ENCODE measurements at regions not wholly inside any gene's neighbourhood (a gene's known extent, or its start where the extent isn't known, plus 50 kb on each side); places are given as distances from the start of the nearest gene placed in this dataset.

- Histone ChIP-seq H4K20me1 (ENCODE audit: low read depth, low read length) (no peaks in the 10 kb centered on the region), H2AFZ (ENCODE audit: low read depth, low read length, severe bottlenecking) (no peak overlapping the region), H3K4me3 (ENCODE audit: insufficient read depth, low read length, poor library complexity, severe bottlenecking) (no peak overlapping the region), H3K27ac (ENCODE audit: low read depth, low read length) (no peak overlapping the region), H3K79me2 (ENCODE audit: insufficient read depth, low read length) (no peaks in the 10 kb centered on the region), H3K9me2 (replicated peaks; ENCODE audit: insufficient read depth, low read length) (0 out of 2 replicates have a peak, but pooled peaks cover 3% of the 10 kb centered on the region), H3K27me3 (ENCODE audit: low read length) (no peaks in the 10 kb centered on the region), H3K4me2 (ENCODE audit: low read depth, low read length, poor library complexity, severe bottlenecking) (no peak overlapping the region), H3F3A (ENCODE audit: insufficient read depth) (no peaks in the 10 kb centered on the region), H3K9me3 (ENCODE audit: insufficient read depth, low read length) (peaks cover 9% of the 10 kb centered on the region; the same call in 1 of the 2 replicates), H3K9ac (ENCODE audit: low read length) (no peak overlapping the region), H3K36me3 (ENCODE audit: low read length) (peaks cover 4% of the 10 kb centered on the region; the same call in 1 of the 2 replicates)
- TF ChIP-seq CTCF (IDR thresholded peaks at IDR 0.05; ENCODE audit: insufficient read depth, low read length, poor library complexity, severe bottlenecking): no peak
- no peak for TF ChIP-seq EZH2phosphoT487 (conservative IDR thresholded peaks at IDR 0.05; ENCODE audit: low read length)
These were observed 379.3 kb upstream of the POM121L12 start for GRCh38 chr7:52656098-52656497.

GRCh38 chr7:52652621-52653020, 382.8 kb upstream of the POM121L12 start:
- H3K4me3 ChIP-seq (ENCODE audit: insufficient read depth, low read length, poor library complexity, severe bottlenecking): no peak overlapping the region
- H2AFZ ChIP-seq (ENCODE audit: low read depth, low read length, severe bottlenecking): no peak overlapping the region
- no peaks in the 10 kb centered on the region for H3K79me2 ChIP-seq (ENCODE audit: insufficient read depth, low read length)
- H3K27ac ChIP-seq (ENCODE audit: low read depth, low read length): no peak overlapping the region
- no peaks in the 10 kb centered on the region for H4K20me1 ChIP-seq (ENCODE audit: low read depth, low read length)
- no peak overlapping the region for H3K4me2 ChIP-seq (ENCODE audit: low read depth, low read length, poor library complexity, severe bottlenecking)
- H3F3A ChIP-seq (ENCODE audit: insufficient read depth): no peaks in the 10 kb centered on the region
- H3K36me3 ChIP-seq (ENCODE audit: low read length): no peaks in the 10 kb centered on the region
- H3K9me3 ChIP-seq (ENCODE audit: insufficient read depth, low read length): no peaks in the 10 kb centered on the region
- no peak overlapping the region for H3K9ac ChIP-seq (ENCODE audit: low read length)
- TF ChIP-seq CTCF (IDR thresholded peaks at IDR 0.05; ENCODE audit: insufficient read depth, low read length, poor library complexity, severe bottlenecking) (no peak), EZH2phosphoT487 (conservative IDR thresholded peaks at IDR 0.05; ENCODE audit: low read length) (no peak)
- no peaks in the 10 kb centered on the region for H3K9me2 ChIP-seq (replicated peaks; ENCODE audit: insufficient read depth, low read length)
- H3K27me3 ChIP-seq (ENCODE audit: low read length): no peaks in the 10 kb centered on the region

- no peak overlapping the region for H3K9ac ChIP-seq (ENCODE audit: low read length)
- H2AFZ ChIP-seq (ENCODE audit: low read depth, low read length, severe bottlenecking): no peak overlapping the region
- no peaks in the 10 kb centered on the region for H3F3A ChIP-seq (ENCODE audit: insufficient read depth)
- no peak overlapping the region for H3K4me2 ChIP-seq (ENCODE audit: low read depth, low read length, poor library complexity, severe bottlenecking)
- no peak for TF ChIP-seq EZH2phosphoT487 (conservative IDR thresholded peaks at IDR 0.05; ENCODE audit: low read length)
- no peak for TF ChIP-seq CTCF (IDR thresholded peaks at IDR 0.05; ENCODE audit: insufficient read depth, low read length, poor library complexity, severe bottlenecking)
- no peak overlapping the region for H3K4me3 ChIP-seq (ENCODE audit: insufficient read depth, low read length, poor library complexity, severe bottlenecking)
- no peaks in the 10 kb centered on the region for H4K20me1 ChIP-seq (ENCODE audit: low read depth, low read length)
- peaks cover 3% of the 10 kb centered on the region; the same call in 1 of the 2 replicates for H3K9me3 ChIP-seq (ENCODE audit: insufficient read depth, low read length)
- H3K27ac ChIP-seq (ENCODE audit: low read depth, low read length): no peak overlapping the region
- H3K27me3 ChIP-seq (ENCODE audit: low read length): no peaks in the 10 kb centered on the region
- no peaks in the 10 kb centered on the region for H3K9me2 ChIP-seq (replicated peaks; ENCODE audit: insufficient read depth, low read length)
- H3K36me3 ChIP-seq (ENCODE audit: low read length): no peaks in the 10 kb centered on the region
- no peaks in the 10 kb centered on the region for H3K79me2 ChIP-seq (ENCODE audit: insufficient read depth, low read length)
These were observed 386.6 kb upstream of the POM121L12 start for GRCh38 chr7:52648872-52649271.
